Thoracic aorta (tissue), 2 donors: ENCODE measurements at regions not wholly inside any gene's neighbourhood (a gene's known extent, or its start where the extent isn't known, plus 50 kb on each side); places are given as distances from the start of the nearest gene placed in this dataset.

Experiments
- ATAC-seq: fragments of 150-250 bp; one replicate; pipeline ENCODE4 v1.8.0; 2017; ENCODE audit warnings: low read depth; ENCODE audit not compliant: insufficient number of reproducible peaks, low FRiP score
- DNase-seq: peaks from one replicate; pipeline ENCODE4 v3.0.0-alpha.2; 2020; ENCODE audit warnings: low spot score
- H3K27ac ChIP-seq, 2 donors: fragments of 200-600 bp; sonication (generic); 1 replicate in 1 of 2; 2 replicates in 1 of 2; pipeline ENCODE4 v1.5.1; 2016; ENCODE audit warnings: mild to moderate bottlenecking in 2 of 2, moderate library complexity in 2 of 2
- H3K27me3 ChIP-seq: fragments of 200-600 bp; sonication (generic); replicated peaks from 2 replicates; pipeline ENCODE4 v1.6.0; 2016; ENCODE audit warnings: mild to moderate bottlenecking; ENCODE audit not compliant: insufficient read depth
- H3K36me3 ChIP-seq: fragments of 200-600 bp; sonication (generic); one replicate; pipeline ENCODE4 v1.5.1; 2016
- H3K4me1 ChIP-seq, 2 donors: fragments of 200-600 bp; sonication (generic); 1 replicate in 1 of 2; 2 replicates in 1 of 2; pipeline versions ENCODE4 v1.5.1 to v1.6.0; 2016; ENCODE audit warnings: low read depth in 2 of 2, mild to moderate bottlenecking in 1 of 2; ENCODE audit not compliant: control insufficient read depth in 1 of 2
- H3K4me3 ChIP-seq: fragments of 200-600 bp; sonication (generic); 2 replicates; pipeline ENCODE4 v1.5.1; 2016; ENCODE audit warnings: mild to moderate bottlenecking
- H3K9me3 ChIP-seq: fragments of 200-600 bp; sonication (generic); 2 replicates; pipeline ENCODE4 v1.5.1; 2016
- TF ChIP-seq, protein P1 (sequence below): fragments of 200-600 bp; sonication (generic); IDR thresholded peaks from one replicate; pipeline ENCODE4 v1.5.1; 2019; ENCODE audit warnings: antibody characterized with exemption

DNA sequence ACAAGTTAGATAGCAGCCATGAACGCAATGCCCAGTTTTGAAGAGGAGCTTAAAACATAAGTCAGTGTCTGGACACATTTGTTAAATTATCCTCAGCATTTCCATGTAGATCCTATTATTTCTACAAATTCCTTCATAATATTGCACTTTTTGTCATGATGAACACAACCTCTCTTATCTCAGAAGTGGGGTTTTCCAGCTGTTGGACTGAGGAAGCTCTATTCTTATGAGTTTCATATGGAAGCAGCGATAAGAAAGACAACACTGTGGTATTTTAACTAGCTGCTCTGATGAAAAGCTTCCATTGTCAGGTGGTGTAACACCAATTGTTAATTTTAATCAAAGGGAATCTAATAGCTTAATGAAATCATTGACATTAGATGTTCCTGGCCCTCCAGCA is 308.7 kb downstream of the GBA3 start:
- Histone ChIP-seq H3K4me3 (no peak overlapping the region), H3K9me3 (no peaks in the 10 kb centered on the region), H3K27me3 (no peaks in the 10 kb centered on the region), H3K36me3 (no peaks in the 10 kb centered on the region), H3K4me1 (no peaks in the 10 kb centered on the region), H3K27ac (no peak overlapping the region)
- ATAC-seq = no peak
- TF ChIP-seq, protein P1, sequence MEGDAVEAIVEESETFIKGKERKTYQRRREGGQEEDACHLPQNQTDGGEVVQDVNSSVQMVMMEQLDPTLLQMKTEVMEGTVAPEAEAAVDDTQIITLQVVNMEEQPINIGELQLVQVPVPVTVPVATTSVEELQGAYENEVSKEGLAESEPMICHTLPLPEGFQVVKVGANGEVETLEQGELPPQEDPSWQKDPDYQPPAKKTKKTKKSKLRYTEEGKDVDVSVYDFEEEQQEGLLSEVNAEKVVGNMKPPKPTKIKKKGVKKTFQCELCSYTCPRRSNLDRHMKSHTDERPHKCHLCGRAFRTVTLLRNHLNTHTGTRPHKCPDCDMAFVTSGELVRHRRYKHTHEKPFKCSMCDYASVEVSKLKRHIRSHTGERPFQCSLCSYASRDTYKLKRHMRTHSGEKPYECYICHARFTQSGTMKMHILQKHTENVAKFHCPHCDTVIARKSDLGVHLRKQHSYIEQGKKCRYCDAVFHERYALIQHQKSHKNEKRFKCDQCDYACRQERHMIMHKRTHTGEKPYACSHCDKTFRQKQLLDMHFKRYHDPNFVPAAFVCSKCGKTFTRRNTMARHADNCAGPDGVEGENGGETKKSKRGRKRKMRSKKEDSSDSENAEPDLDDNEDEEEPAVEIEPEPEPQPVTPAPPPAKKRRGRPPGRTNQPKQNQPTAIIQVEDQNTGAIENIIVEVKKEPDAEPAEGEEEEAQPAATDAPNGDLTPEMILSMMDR = no peak
- DNase-seq = no peak

DNA sequence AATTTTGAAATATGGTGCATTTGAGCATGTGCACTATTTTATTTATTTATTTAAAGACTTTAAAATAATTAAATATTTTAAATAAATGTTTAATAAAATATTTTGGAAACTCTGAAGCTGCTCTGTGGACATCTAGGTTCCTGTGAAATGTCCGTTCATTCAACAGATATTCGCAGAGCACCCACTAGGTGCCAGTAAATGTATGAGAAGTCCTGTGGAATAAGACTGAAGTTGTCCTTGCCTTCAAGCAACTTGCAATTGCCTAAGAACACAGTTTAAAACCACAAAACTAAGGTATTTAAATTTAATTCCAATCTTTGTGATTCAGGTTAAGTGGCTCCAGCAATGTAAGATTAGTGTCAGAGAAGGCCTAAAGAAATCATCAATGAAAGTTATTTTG is 306.7 kb downstream of the GBA3 start:
- no peak overlapping the region for H3K4me3 ChIP-seq
- TF ChIP-seq, protein P1 = no peak
- H3K4me1 ChIP-seq = no peaks in the 10 kb centered on the region
- H3K27me3 ChIP-seq = no peaks in the 10 kb centered on the region
- no peak for DNase-seq
- no peaks in the 10 kb centered on the region for H3K9me3 ChIP-seq
- H3K36me3 ChIP-seq = no peaks in the 10 kb centered on the region
- ATAC-seq = no peak
- H3K27ac ChIP-seq = no peak overlapping the region

DNA sequence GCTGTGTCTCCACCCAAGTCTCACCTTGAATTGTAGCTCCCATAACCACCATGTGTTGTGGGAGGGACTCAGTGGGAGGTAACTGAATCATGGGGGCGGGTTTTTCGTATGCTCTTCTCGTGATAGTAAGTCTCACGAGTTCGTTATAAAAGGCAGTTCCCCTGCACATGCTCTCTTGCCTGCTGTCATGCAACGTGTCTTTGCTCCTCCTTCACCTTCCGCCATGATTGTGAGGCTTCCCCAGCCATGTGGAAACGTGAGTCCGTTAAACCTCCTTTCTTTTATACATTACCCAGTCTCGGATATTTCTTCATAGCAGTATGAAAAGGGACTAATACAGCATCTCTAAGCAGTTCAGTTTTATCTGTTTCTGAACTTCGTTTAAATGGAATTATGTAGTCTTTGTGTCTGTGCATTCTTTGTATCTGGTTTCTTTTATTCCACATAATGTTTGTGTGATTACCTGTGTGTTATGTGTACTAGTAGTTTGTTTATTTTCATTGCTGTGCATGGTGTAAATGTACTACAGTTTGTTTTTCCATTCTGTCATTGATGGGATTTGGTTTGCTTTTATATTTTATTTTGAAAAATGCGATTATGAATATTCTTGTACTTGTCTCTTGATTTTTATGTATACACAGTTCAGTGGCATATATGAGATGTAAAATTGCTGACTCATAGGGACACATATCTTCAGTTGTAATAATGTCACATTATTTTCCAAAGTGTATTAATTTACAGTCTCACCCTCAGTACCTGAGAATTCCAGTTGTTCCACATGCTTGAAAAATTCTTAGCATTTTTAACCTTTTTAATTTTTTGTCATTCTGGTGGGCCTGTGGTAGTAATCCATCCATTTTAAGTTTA is 304.9 kb downstream of the GBA3 start:
- H3K27ac ChIP-seq = no peak overlapping the region
- TF ChIP-seq, protein P1 = no peak
- DNase-seq (no peak), ATAC-seq (no peak)
- H3K9me3 ChIP-seq = no peaks in the 10 kb centered on the region
- H3K36me3 ChIP-seq = no peaks in the 10 kb centered on the region
- H3K4me1 ChIP-seq = no peaks in the 10 kb centered on the region
- no peaks in the 10 kb centered on the region for H3K27me3 ChIP-seq
- no peak overlapping the region for H3K4me3 ChIP-seq

DNA sequence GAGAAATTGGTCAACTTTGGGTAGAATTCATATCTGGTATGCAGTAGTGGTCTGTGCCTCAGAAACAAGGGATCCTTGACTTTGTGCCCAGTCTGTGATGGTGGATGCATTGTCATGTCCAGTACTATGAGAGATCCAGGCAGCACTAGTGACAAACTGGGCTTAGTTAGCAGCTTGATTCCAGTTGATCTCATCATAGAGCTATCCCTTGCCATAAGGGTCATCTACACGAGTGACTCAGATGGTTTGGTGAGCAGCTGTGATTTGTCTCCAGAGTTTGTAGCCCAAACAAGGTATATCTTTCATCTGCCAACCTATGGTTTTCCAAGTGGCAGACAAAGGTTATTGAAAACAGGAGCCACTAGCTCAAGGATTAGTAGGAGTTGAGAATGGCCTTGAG is 298.8 kb downstream of the GBA3 start:
- Histone ChIP-seq H3K9me3 (no peaks in the 10 kb centered on the region), H3K4me1 (no peaks in the 10 kb centered on the region), H3K4me3 (no peak overlapping the region), H3K27ac (no peak overlapping the region), H3K27me3 (no peaks in the 10 kb centered on the region), H3K36me3 (no peaks in the 10 kb centered on the region)
- TF ChIP-seq, protein P1 = no peak
- ATAC-seq (no peak), DNase-seq (no peak)

- H3K27ac ChIP-seq = no peak overlapping the region
- TF ChIP-seq, protein P1 = no peak
- H3K9me3 ChIP-seq = no peaks in the 10 kb centered on the region
- no peak overlapping the region for H3K4me3 ChIP-seq
- H3K4me1 ChIP-seq = no peaks in the 10 kb centered on the region
- H3K36me3 ChIP-seq = no peaks in the 10 kb centered on the region
- H3K27me3 ChIP-seq = no peaks in the 10 kb centered on the region
- ATAC-seq (no peak), DNase-seq (no peak)
Observed at GRCh38 chr4:22988526-22988925, 295.8 kb downstream of the GBA3 start.
